HepG2 (cell line): ENCODE measurements at regions not wholly inside any gene's neighbourhood (a gene's known extent, or its start where the extent isn't known, plus 50 kb on each side); places are given as distances from the start of the nearest gene placed in this dataset.

ENCODE experiments used
- AGO1 ChIP-seq: fragments of 200-400 bp; formaldehyde crosslinking; IDR thresholded peaks from 2 replicates; pipeline ENCODE4 v1.6.1; 2017; ENCODE audit warnings: mild to moderate bottlenecking, low read depth, low read length, moderate library complexity; ENCODE audit not compliant: poor library complexity, severe bottlenecking
- HMG20A ChIP-seq: IDR thresholded peaks from 2 replicates; pipeline ENCODE4 v1.6.1; 2016; ENCODE audit warnings: borderline replicate concordance
- HMG20B ChIP-seq: conservative IDR thresholded peaks from 2 replicates; pipeline ENCODE4 v1.6.1; 2016; ENCODE audit warnings: missing genetic modification reagents, missing compliant biosample characterization
- HNRNPUL1 ChIP-seq: fragments of 200-400 bp; formaldehyde crosslinking; IDR thresholded peaks from 2 replicates; pipeline ENCODE4 v1.6.1; 2017; ENCODE audit warnings: low read depth, mild to moderate bottlenecking, low read length, moderate library complexity
- JUND ChIP-seq: sonication (generic); formaldehyde crosslinking; IDR thresholded peaks from 2 replicates; pipeline ENCODE4 v1.8.0; 2022; ENCODE audit warnings: mild to moderate bottlenecking, missing genetic modification reagents
- KDM2A ChIP-seq: sonication (generic); formaldehyde crosslinking; IDR thresholded peaks from 2 replicates; pipeline ENCODE4 v1.4.0; 2020; ENCODE audit warnings: low read depth, missing genetic modification reagents, borderline replicate concordance
- KDM4B ChIP-seq: sonication (generic); formaldehyde crosslinking; IDR thresholded peaks from 2 replicates; pipeline ENCODE4 v1.4.0; 2020; ENCODE audit warnings: missing genetic modification reagents
- MAFF ChIP-seq: IDR thresholded peaks from 2 replicates; pipeline ENCODE4 v1.6.1; 2011; ENCODE audit warnings: low read depth, low read length, improper control_type of control experiment
- NFYC ChIP-seq: IDR thresholded peaks from 2 replicates; pipeline ENCODE4 v1.6.1; 2016; ENCODE audit warnings: missing genetic modification reagents, missing compliant biosample characterization
- NR2C2 ChIP-seq: sonication (generic); formaldehyde crosslinking; IDR thresholded peaks from 2 replicates; pipeline ENCODE4 v1.4.0; 2020; ENCODE audit warnings: missing genetic modification reagents, mild to moderate bottlenecking, moderate library complexity, borderline replicate concordance
- SMYD3 ChIP-seq: sonication (generic); formaldehyde crosslinking; IDR thresholded peaks from 2 replicates; pipeline ENCODE4 v1.8.1; 2023; ENCODE audit warnings: mild to moderate bottlenecking, missing genetic modification reagents
- SPEN ChIP-seq: sonication (generic); formaldehyde crosslinking; IDR thresholded peaks from 2 replicates; pipeline ENCODE4 v1.5.1; 2020; ENCODE audit warnings: low read depth, mild to moderate bottlenecking, missing genetic modification reagents
- TFDP2 ChIP-seq: sonication (generic); formaldehyde crosslinking; IDR thresholded peaks from 2 replicates; pipeline ENCODE4 v1.4.0; 2020; ENCODE audit warnings: missing genetic modification reagents
- TP53 ChIP-seq: sonication (generic); formaldehyde crosslinking; conservative IDR thresholded peaks from 2 replicates; pipeline ENCODE4 v1.4.0; 2020; ENCODE audit warnings: missing genetic modification reagents
- ZNF318 ChIP-seq: sonication (generic); formaldehyde crosslinking; IDR thresholded peaks from 2 replicates; pipeline ENCODE4 v1.4.0; 2020; ENCODE audit warnings: mild to moderate bottlenecking, missing genetic modification reagents
- ZNF337 ChIP-seq: sonication (generic); formaldehyde crosslinking; IDR thresholded peaks from 2 replicates; pipeline ENCODE4 v1.5.1; 2020; ENCODE audit warnings: missing genetic modification reagents, low read depth, mild to moderate bottlenecking, borderline replicate concordance
- ZNF589 ChIP-seq: sonication (generic); formaldehyde crosslinking; conservative IDR thresholded peaks from 2 replicates; pipeline ENCODE4 v1.8.0; 2022; ENCODE audit warnings: mild to moderate bottlenecking, moderate library complexity, missing genetic modification reagents
- ZNF782 ChIP-seq: sonication (generic); formaldehyde crosslinking; IDR thresholded peaks from 2 replicates; pipeline ENCODE4 v1.4.0; 2020; ENCODE audit warnings: missing genetic modification reagents, mild to moderate bottlenecking, borderline replicate concordance
- ZNF788 ChIP-seq: sonication (generic); formaldehyde crosslinking; IDR thresholded peaks from 2 replicates; pipeline ENCODE4 v1.5.0; 2020; ENCODE audit warnings: mild to moderate bottlenecking, missing genetic modification reagents, borderline replicate concordance
- TF ChIP-seq, protein P1 (sequence below): sonication (generic); formaldehyde crosslinking; IDR thresholded peaks from 2 replicates; pipeline ENCODE4 v1.4.0; 2020; ENCODE audit warnings: missing genetic modification reagents

- TF ChIP-seq AGO1 (no peak), NR2C2 (CRISPR knock-in tag) (no peak), ZNF782 (no peak), SMYD3 (CRISPR knock-in tag) (no peak), ZNF337 (no peak), KDM4B (CRISPR knock-in tag) (no peak), HNRNPUL1 (no peak), TP53 (CRISPR knock-in tag) (no peak), ZNF318 (CRISPR knock-in tag) (no peak), HMG20A (CRISPR knock-in tag) (peak; percentile 82), HMG20B (CRISPR knock-in tag) (no peak), NFYC (no peak), SPEN (CRISPR knock-in tag) (no peak), MAFF (no peak), ZNF788 (CRISPR knock-in tag) (no peak), KDM2A (no peak), ZNF589 (CRISPR knock-in tag) (no peak), JUND (peak; percentile 46; the same call in 1 of the 2 replicates), TFDP2 (CRISPR knock-in tag) (no peak)
- TF ChIP-seq, protein P1, sequence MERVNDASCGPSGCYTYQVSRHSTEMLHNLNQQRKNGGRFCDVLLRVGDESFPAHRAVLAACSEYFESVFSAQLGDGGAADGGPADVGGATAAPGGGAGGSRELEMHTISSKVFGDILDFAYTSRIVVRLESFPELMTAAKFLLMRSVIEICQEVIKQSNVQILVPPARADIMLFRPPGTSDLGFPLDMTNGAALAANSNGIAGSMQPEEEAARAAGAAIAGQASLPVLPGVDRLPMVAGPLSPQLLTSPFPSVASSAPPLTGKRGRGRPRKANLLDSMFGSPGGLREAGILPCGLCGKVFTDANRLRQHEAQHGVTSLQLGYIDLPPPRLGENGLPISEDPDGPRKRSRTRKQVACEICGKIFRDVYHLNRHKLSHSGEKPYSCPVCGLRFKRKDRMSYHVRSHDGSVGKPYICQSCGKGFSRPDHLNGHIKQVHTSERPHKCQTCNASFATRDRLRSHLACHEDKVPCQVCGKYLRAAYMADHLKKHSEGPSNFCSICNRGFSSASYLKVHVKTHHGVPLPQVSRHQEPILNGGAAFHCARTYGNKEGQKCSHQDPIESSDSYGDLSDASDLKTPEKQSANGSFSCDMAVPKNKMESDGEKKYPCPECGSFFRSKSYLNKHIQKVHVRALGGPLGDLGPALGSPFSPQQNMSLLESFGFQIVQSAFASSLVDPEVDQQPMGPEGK (CRISPR knock-in tag): no peak
These were observed 55.3 kb upstream of the SOX4 start (continued) for GRCh38 chr6:21538186-21538798.
